H9 (cell line): ENCODE measurements at regions not wholly inside any gene's neighbourhood (a gene's known extent, or its start where the extent isn't known, plus 50 kb on each side); places are given as distances from the start of the nearest gene placed in this dataset.

Experiments used
- DNase-seq: peaks from one replicate; pipeline ENCODE4 v3.0.0-alpha.2; 2017
- H2AFZ ChIP-seq: one replicate; pipeline ENCODE4 v1.6.1; 2013; ENCODE audit warnings: mild to moderate bottlenecking, low read length, control low read depth, moderate library complexity
- H2AK5ac ChIP-seq: 2 replicates; pipeline ENCODE4 v1.6.1; 2013; ENCODE audit warnings: low read length, control low read depth, mixed read lengths; ENCODE audit not compliant: insufficient read length
- H2BK120ac ChIP-seq: one replicate; pipeline ENCODE4 v1.6.1; 2013; ENCODE audit warnings: low read depth, mild to moderate bottlenecking, low read length, control low read depth, inconsistent platforms; ENCODE audit not compliant: poor library complexity, severe bottlenecking
- H2BK12ac ChIP-seq: 2 replicates; pipeline ENCODE4 v1.6.1; 2013; ENCODE audit warnings: low read length, control low read depth, mixed read lengths, low read depth; ENCODE audit not compliant: insufficient read length
- H2BK15ac ChIP-seq: 2 replicates; pipeline ENCODE4 v1.6.1; 2013; ENCODE audit warnings: low read depth, low read length, control low read depth
- H2BK20ac ChIP-seq: one replicate; pipeline ENCODE4 v1.6.1; 2013; ENCODE audit warnings: low read depth, mild to moderate bottlenecking, low read length, control low read depth, inconsistent platforms; ENCODE audit not compliant: poor library complexity, severe bottlenecking
- H2BK5ac ChIP-seq: 2 replicates; pipeline ENCODE4 v1.6.1; 2013; ENCODE audit warnings: low read length, control low read depth, mixed read lengths; ENCODE audit not compliant: insufficient read length
- H3K14ac ChIP-seq: 2 replicates; pipeline ENCODE4 v1.6.1; 2013; ENCODE audit warnings: low read length, control low read depth; ENCODE audit not compliant: insufficient read depth
- H3K18ac ChIP-seq: 2 replicates; pipeline ENCODE4 v1.6.1; 2013; ENCODE audit warnings: low read depth, mild to moderate bottlenecking, mixed read lengths, low read length, control low read depth; ENCODE audit not compliant: insufficient read length
- H3K23ac ChIP-seq: 2 replicates; pipeline ENCODE4 v1.6.1; 2013; ENCODE audit warnings: low read length, control low read depth, mixed read lengths, low read depth; ENCODE audit not compliant: insufficient read length
- H3K23me2 ChIP-seq: 2 replicates; pipeline ENCODE4 v1.6.1; 2013; ENCODE audit warnings: low read depth, mild to moderate bottlenecking, mixed read lengths, low read length, control low read depth; ENCODE audit not compliant: insufficient read length, poor library complexity, severe bottlenecking
- H3K27ac ChIP-seq: 2 replicates; pipeline ENCODE4 v1.5.1; 2013; ENCODE audit warnings: low read length, control low read depth, mixed read lengths, low read depth; ENCODE audit not compliant: insufficient read length
- H3K27me3 ChIP-seq: 2 replicates; pipeline ENCODE4 v1.6.1; 2013; ENCODE audit warnings: low read length, control low read depth, inconsistent platforms; ENCODE audit not compliant: insufficient read depth
- H3K4ac ChIP-seq: 2 replicates; pipeline ENCODE4 v1.6.1; 2013; ENCODE audit warnings: low read depth, mild to moderate bottlenecking, control low read depth, inconsistent platforms, low read length, moderate library complexity
- H3K4me1 ChIP-seq: 2 replicates; pipeline ENCODE4 v1.6.1; 2013; ENCODE audit warnings: low read length, control low read depth, inconsistent platforms; ENCODE audit not compliant: insufficient read depth
- H3K4me2 ChIP-seq: 2 replicates; pipeline ENCODE4 v1.6.1; 2013; ENCODE audit warnings: low read length, control low read depth, mixed read lengths; ENCODE audit not compliant: insufficient read length, insufficient read depth
- H3K56ac ChIP-seq: 2 replicates; pipeline ENCODE4 v1.6.1; 2013; ENCODE audit warnings: low read depth, mild to moderate bottlenecking, mixed read lengths, low read length, control low read depth; ENCODE audit not compliant: insufficient read length
- H3K79me1 ChIP-seq: 2 replicates; pipeline ENCODE4 v1.6.1; 2013; ENCODE audit warnings: low read depth, mild to moderate bottlenecking, moderate library complexity, low read length, control low read depth, inconsistent platforms; ENCODE audit not compliant: insufficient read depth, poor library complexity, severe bottlenecking
- H3K79me2 ChIP-seq: 2 replicates; pipeline ENCODE4 v1.6.1; 2013; ENCODE audit warnings: low read length, control low read depth, inconsistent platforms; ENCODE audit not compliant: insufficient read depth
- H3K9ac ChIP-seq: 2 replicates; pipeline ENCODE4 v1.6.1; 2013; ENCODE audit warnings: low read length, control low read depth, mixed read lengths; ENCODE audit not compliant: insufficient read length; ENCODE audit errors: extremely low read depth
- H3K9me3 ChIP-seq: one replicate; pipeline ENCODE4 v1.6.1; 2013; ENCODE audit warnings: low read depth, low read length, inconsistent platforms; ENCODE audit not compliant: control insufficient read depth
- H3T11ph ChIP-seq: one replicate; pipeline ENCODE4 v1.6.1; 2013; ENCODE audit warnings: mild to moderate bottlenecking, low read length, control low read depth, inconsistent platforms
- H4K20me1 ChIP-seq: one replicate; pipeline ENCODE4 v1.6.1; 2013; ENCODE audit not compliant: control insufficient read depth, insufficient read length, insufficient read depth
- H4K5ac ChIP-seq: 2 replicates; pipeline ENCODE4 v1.6.1; 2013; ENCODE audit warnings: low read depth, mild to moderate bottlenecking, mixed read lengths, low read length, control low read depth; ENCODE audit not compliant: insufficient read length
- H4K8ac ChIP-seq: replicated peaks from 2 replicates; pipeline ENCODE4 v1.6.1; 2013; ENCODE audit warnings: low read length, control low read depth, mixed read lengths, low read depth; ENCODE audit not compliant: insufficient read length
- H4K91ac ChIP-seq: 2 replicates; pipeline ENCODE4 v1.6.1; 2013; ENCODE audit warnings: low read depth, mild to moderate bottlenecking, moderate library complexity, mixed read lengths, low read length, control low read depth; ENCODE audit not compliant: insufficient read length
- H3K27ac Mint-ChIP-seq, 3 experiments: 2 replicates in 2 of 3; 3 replicates in 1 of 3; pipeline ENCODE4 v1.8.0; 2020 to 2021; ENCODE audit warnings: mixed read lengths in 3 of 3, mild to moderate bottlenecking in 1 of 3, moderate library complexity in 1 of 3
- H3K27me3 Mint-ChIP-seq: 2 replicates; pipeline ENCODE4 v1.8.0; 2021; ENCODE audit warnings: low read depth, mild to moderate bottlenecking, moderate library complexity, mixed read lengths
- H3K36me3 Mint-ChIP-seq, 3 experiments: 2 replicates in 2 of 3; 3 replicates in 1 of 3; pipeline ENCODE4 v1.8.0; 2020 to 2021; ENCODE audit warnings: low read depth in 3 of 3, mixed read lengths in 3 of 3; ENCODE audit not compliant: insufficient read depth in 1 of 3
- H3K4me1 Mint-ChIP-seq, 2 experiments: 2 replicates each; pipeline ENCODE4 v1.8.0; 2020; ENCODE audit warnings: mixed read lengths in 2 of 2
- H3K4me3 Mint-ChIP-seq, 2 experiments: 2 replicates in 1 of 2; 3 replicates in 1 of 2; pipeline ENCODE4 v1.8.0; 2020 to 2021; ENCODE audit warnings: mild to moderate bottlenecking in 2 of 2, mixed read lengths in 2 of 2, moderate library complexity in 1 of 2
- H3K9me3 Mint-ChIP-seq, 2 experiments: 2 replicates in 1 of 2; 3 replicates in 1 of 2; pipeline ENCODE4 v1.8.0; 2020; ENCODE audit warnings: mild to moderate bottlenecking in 2 of 2, mixed read lengths in 2 of 2, moderate library complexity in 1 of 2
- WGBS: extraction: QIAGEN DNeasy Blood & Tissue Kit; methylation state at CpG from one replicate; pipeline ENCODE4 v1.1.7; 2013; ENCODE audit warnings: missing lambda C conversion rate, low lambda C conversion rate, mixed read lengths; ENCODE audit not compliant: insufficient read length; ENCODE audit errors: extremely low coverage; 5-methylcytosine and 5-hydroxymethylcytosine counted together
- TF ChIP-seq, protein P1 (sequence below): fragments of 200-600 bp; sonication (generic); conservative IDR thresholded peaks from 3 replicates; pipeline ENCODE4 v1.8.0; 2021; ENCODE audit warnings: antibody characterized with exemption, mild to moderate bottlenecking

DNA sequence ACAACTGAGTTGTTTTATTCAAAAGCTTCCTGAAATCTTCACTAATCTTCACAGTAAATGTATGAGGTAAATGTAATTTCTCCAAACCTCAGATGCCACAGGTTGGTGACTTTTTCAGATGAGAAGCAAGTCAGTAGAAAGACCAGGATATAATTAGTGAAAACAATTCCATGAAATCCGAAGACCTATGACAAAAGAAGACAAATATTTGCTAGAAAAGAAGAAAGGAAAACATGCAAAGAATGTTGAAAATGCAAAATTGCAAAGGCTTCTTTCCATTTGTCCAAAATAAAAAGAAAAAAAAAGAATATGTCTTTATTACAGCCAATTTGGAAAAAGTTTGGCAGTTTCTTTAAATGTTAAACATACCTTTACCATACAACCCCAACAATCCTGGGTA lies 88.3 kb upstream of the MYRIP start:
- Histone ChIP-seq H2BK20ac (no peak overlapping the region), H3K14ac (no peak overlapping the region), H3K23me2 (no peaks in the 10 kb centered on the region), H3T11ph (no peak overlapping the region), H3K4ac (no peak overlapping the region), H2BK15ac (no peak overlapping the region), H4K91ac (no peak overlapping the region), H3K4me2 (no peak overlapping the region), H3K4me1 (no peaks in the 10 kb centered on the region), H2AK5ac (no peak overlapping the region), H3K9ac (no peak overlapping the region), H3K27me3 (no peaks in the 10 kb centered on the region), H4K8ac (no peak overlapping the region), H3K18ac (no peak overlapping the region), H3K56ac (no peak overlapping the region), H3K23ac (no peak overlapping the region), H3K79me1 (no peaks in the 10 kb centered on the region), H2BK5ac (no peak overlapping the region), H2BK12ac (no peak overlapping the region), H3K9me3 (no peaks in the 10 kb centered on the region), H4K20me1 (no peaks in the 10 kb centered on the region), H2AFZ (no peak overlapping the region), H2BK120ac (no peak overlapping the region), H3K27ac (no peak overlapping the region), H4K5ac (no peak overlapping the region), H3K79me2 (no peaks in the 10 kb centered on the region)
- H3K36me3 Mint-ChIP-seq = no peaks in the 10 kb centered on the region
- no peak overlapping the region for H3K4me3 Mint-ChIP-seq
- no peak overlapping the region for H3K27ac Mint-ChIP-seq
- no peak for DNase-seq
- WGBS = no CpG with 5 or more reads among the region's 1 CpG
- no peaks in the 10 kb centered on the region for H3K27me3 Mint-ChIP-seq
- peaks cover 4 to 5% of the 10 kb centered on the region in 2 experiments; a peak in 2 of 4 replicates for H3K4me1 Mint-ChIP-seq
- H3K9me3 Mint-ChIP-seq = no peaks in the 10 kb centered on the region
- TF ChIP-seq, protein P1, sequence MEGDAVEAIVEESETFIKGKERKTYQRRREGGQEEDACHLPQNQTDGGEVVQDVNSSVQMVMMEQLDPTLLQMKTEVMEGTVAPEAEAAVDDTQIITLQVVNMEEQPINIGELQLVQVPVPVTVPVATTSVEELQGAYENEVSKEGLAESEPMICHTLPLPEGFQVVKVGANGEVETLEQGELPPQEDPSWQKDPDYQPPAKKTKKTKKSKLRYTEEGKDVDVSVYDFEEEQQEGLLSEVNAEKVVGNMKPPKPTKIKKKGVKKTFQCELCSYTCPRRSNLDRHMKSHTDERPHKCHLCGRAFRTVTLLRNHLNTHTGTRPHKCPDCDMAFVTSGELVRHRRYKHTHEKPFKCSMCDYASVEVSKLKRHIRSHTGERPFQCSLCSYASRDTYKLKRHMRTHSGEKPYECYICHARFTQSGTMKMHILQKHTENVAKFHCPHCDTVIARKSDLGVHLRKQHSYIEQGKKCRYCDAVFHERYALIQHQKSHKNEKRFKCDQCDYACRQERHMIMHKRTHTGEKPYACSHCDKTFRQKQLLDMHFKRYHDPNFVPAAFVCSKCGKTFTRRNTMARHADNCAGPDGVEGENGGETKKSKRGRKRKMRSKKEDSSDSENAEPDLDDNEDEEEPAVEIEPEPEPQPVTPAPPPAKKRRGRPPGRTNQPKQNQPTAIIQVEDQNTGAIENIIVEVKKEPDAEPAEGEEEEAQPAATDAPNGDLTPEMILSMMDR = no peak
